VCaP (cell line): ENCODE measurements at regions not wholly inside any gene's neighbourhood (a gene's known extent, or its start where the extent isn't known, plus 50 kb on each side); places are given as distances from the start of the nearest gene placed in this dataset.

Source experiments
- H3K27ac ChIP-seq: fragments of 450-650 bp; 2 replicates; pipeline ENCODE4 v1.5.1; 2017
- TF ChIP-seq, protein P1 (sequence below): fragments of 450-650 bp; conservative IDR thresholded peaks from 2 replicates; pipeline ENCODE4 v1.5.1; 2017; ENCODE audit warnings: mild to moderate bottlenecking, moderate library complexity

- TF ChIP-seq, protein P1, sequence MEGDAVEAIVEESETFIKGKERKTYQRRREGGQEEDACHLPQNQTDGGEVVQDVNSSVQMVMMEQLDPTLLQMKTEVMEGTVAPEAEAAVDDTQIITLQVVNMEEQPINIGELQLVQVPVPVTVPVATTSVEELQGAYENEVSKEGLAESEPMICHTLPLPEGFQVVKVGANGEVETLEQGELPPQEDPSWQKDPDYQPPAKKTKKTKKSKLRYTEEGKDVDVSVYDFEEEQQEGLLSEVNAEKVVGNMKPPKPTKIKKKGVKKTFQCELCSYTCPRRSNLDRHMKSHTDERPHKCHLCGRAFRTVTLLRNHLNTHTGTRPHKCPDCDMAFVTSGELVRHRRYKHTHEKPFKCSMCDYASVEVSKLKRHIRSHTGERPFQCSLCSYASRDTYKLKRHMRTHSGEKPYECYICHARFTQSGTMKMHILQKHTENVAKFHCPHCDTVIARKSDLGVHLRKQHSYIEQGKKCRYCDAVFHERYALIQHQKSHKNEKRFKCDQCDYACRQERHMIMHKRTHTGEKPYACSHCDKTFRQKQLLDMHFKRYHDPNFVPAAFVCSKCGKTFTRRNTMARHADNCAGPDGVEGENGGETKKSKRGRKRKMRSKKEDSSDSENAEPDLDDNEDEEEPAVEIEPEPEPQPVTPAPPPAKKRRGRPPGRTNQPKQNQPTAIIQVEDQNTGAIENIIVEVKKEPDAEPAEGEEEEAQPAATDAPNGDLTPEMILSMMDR: no peak
Measured at GRCh38 chr15:93860701-93861100, 370.7 kb upstream of the MCTP2 start.

DNA sequence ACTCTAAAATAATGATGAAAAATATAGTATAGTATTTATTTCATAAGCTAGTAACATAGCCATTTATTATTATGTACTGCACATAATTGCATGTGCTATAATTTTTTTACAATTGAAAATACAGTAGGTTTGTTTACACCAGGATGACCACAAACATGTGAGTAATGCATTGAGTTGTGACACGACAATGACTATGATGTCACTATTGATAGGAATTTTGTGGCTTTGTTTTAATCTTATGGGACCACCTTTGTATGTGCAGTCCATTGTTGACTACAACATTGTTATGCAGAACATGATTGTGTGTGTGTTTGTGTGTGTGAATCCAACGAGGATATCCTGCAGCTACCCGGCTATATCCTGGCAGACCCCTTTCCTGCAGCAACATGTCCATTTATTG lies 372.2 kb upstream of the MCTP2 start:
- TF ChIP-seq, protein P1: no peak
- H3K27ac ChIP-seq: no peak overlapping the region

More at GRCh38 chr15:93860701-93861100, 370.7 kb upstream of the MCTP2 start:
- H3K27ac ChIP-seq: no peak overlapping the region

- no peak overlapping the region for H3K27ac ChIP-seq
- TF ChIP-seq, protein P1: no peak
Measured at GRCh38 chr15:93855181-93855826, 376.1 kb upstream of the MCTP2 start.

- no peak overlapping the region for H3K27ac ChIP-seq
- TF ChIP-seq, protein P1: no peak
Measured at GRCh38 chr15:93854088-93854487, 377.3 kb upstream of the MCTP2 start.

DNA sequence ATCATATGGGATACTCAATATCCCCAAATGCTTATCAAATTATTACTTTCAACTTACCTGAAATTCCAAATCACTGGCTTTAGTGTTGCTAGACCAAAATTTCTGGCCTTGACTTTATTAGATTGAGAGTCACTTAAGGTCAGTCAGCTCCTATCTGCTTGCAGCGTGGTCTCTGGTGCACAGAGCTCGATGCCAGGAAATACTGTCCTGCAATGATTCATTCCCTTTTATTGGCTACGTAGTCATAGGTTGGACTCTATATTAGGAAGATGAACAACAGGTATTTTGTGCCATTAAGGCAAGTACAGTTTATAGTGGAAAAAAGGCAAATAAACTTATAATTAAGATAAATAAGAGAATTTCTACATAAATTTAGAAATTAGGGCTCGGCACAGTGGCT lies 378.6 kb upstream of the MCTP2 start:
- no peak overlapping the region for H3K27ac ChIP-seq
- TF ChIP-seq, protein P1: no peak

- TF ChIP-seq, protein P1: no peak
- H3K27ac ChIP-seq: no peak overlapping the region
Measured at GRCh38 chr15:93848490-93848889, 382.9 kb upstream of the MCTP2 start.

GRCh38 chr15:93848076-93848475 lies 383.3 kb upstream of the MCTP2 start:
- TF ChIP-seq, protein P1: no peak
- no peak overlapping the region for H3K27ac ChIP-seq
